ENCODE measurements at regions not wholly inside any gene's neighbourhood (a gene's known extent, or its start where the extent isn't known, plus 50 kb on each side); places are given as distances from the start of the nearest gene placed in this dataset.

GRCh38 chr12:28652239-28652638 lies 462.0 kb downstream of the CCDC91 start:
- no peak for TF ChIP-seq POLR2AphosphoS5 (IDR thresholded peaks at IDR 0.05; ENCODE audit: low read depth, low read length)
- no peak for TF ChIP-seq POLR2A (IDR thresholded peaks at IDR 0.05; ENCODE audit: low read depth, low read length)
